CD14-positive monocyte (primary cell): ENCODE measurements at regions not wholly inside any gene's neighbourhood (a gene's known extent, or its start where the extent isn't known, plus 50 kb on each side); places are given as distances from the start of the nearest gene placed in this dataset.

Source experiments
- DNase-seq, 3 donors: peaks; one replicate each; pipeline ENCODE4 v3.0.0-alpha.2; 2011 to 2022
- H2AFZ ChIP-seq: 2 replicates; pipeline ENCODE4 v1.6.0; 2012; ENCODE audit warnings: mild to moderate bottlenecking, low read depth, low read length, inconsistent platforms; ENCODE audit not compliant: insufficient read depth, poor library complexity, severe bottlenecking
- H3K27ac ChIP-seq, 2 donors: 1 replicate in 1 of 2; 2 replicates in 1 of 2; pipeline ENCODE4 v1.5.1; 2012 to 2013; ENCODE audit warnings: low read length in 2 of 2, control low read depth in 1 of 2, inconsistent platforms in 1 of 2, low read depth in 1 of 2, mild to moderate bottlenecking in 1 of 2
- H3K27me3 ChIP-seq, 2 donors: one replicate each; pipeline versions ENCODE4 v1.6.0 to v1.6.1; 2011 to 2013; ENCODE audit warnings: low read length in 2 of 2; ENCODE audit not compliant: control insufficient read depth in 2 of 2, insufficient read depth in 2 of 2
- H3K36me3 ChIP-seq, 2 donors: replicated peaks in 1 of 2; 1 replicate in 1 of 2; 2 replicates in 1 of 2; pipeline versions ENCODE4 v1.5.1 to v1.6.1; 2012 to 2013; ENCODE audit warnings: low read length in 2 of 2, control low read depth in 1 of 2, inconsistent platforms in 1 of 2, mild to moderate bottlenecking in 1 of 2; ENCODE audit not compliant: insufficient read depth in 2 of 2, control insufficient read depth in 1 of 2
- H3K4me1 ChIP-seq, 2 donors: 1 replicate in 1 of 2; 2 replicates in 1 of 2; pipeline versions ENCODE4 v1.5.1 to v1.6.1; 2012 to 2013; ENCODE audit warnings: low read length in 2 of 2, control low read depth in 1 of 2, inconsistent platforms in 1 of 2, mild to moderate bottlenecking in 1 of 2, moderate library complexity in 1 of 2; ENCODE audit not compliant: insufficient read depth in 2 of 2, control insufficient read depth in 1 of 2
- H3K4me2 ChIP-seq: replicated peaks from 2 replicates; pipeline ENCODE3; 2012; ENCODE audit warnings: low read length, moderate library complexity, mild to moderate bottlenecking; ENCODE audit not compliant: poor library complexity, severe bottlenecking; ENCODE audit errors: extremely low read depth
- H3K4me3 ChIP-seq, 3 experiments: fragments of 200-600 bp in 1 of 3; sonication (generic) in 1 of 3; replicated peaks in 1 of 3; 1 replicate in 2 of 3; 2 replicates in 1 of 3; pipeline ENCODE4 v1.5.1; 2011 to 2013; ENCODE audit warnings: low read length in 3 of 3, mild to moderate bottlenecking in 3 of 3, control low read depth in 2 of 3, low read depth in 2 of 3, inconsistent platforms in 1 of 3, moderate library complexity in 1 of 3
- H3K79me2 ChIP-seq: 2 replicates; pipeline ENCODE4 v1.6.0; 2012; ENCODE audit warnings: mild to moderate bottlenecking, control low read depth, inconsistent platforms, low read length, moderate library complexity; ENCODE audit not compliant: insufficient read depth
- H3K9ac ChIP-seq: 2 replicates; pipeline ENCODE4 v1.6.0; 2017; ENCODE audit warnings: low read length, mild to moderate bottlenecking; ENCODE audit not compliant: insufficient read depth, poor library complexity, severe bottlenecking
- H3K9me3 ChIP-seq, 2 donors: replicated peaks in 1 of 2; 1 replicate in 1 of 2; 2 replicates in 1 of 2; pipeline versions ENCODE4 v1.5.1 to v1.6.1; 2012 to 2013; ENCODE audit warnings: low read length in 2 of 2, control low read depth in 1 of 2; ENCODE audit not compliant: control insufficient read depth in 1 of 2, insufficient read depth in 1 of 2
- H4K20me1 ChIP-seq: 2 replicates; pipeline ENCODE4 v1.6.0; 2012; ENCODE audit warnings: mild to moderate bottlenecking, low read length, control low read depth, moderate library complexity; ENCODE audit not compliant: insufficient read depth
- H3K27ac Mint-ChIP-seq, 7 donors: one replicate each; pipeline ENCODE4 v1.8.0; 2020; ENCODE audit warnings: mild to moderate bottlenecking in 7 of 7, mixed read lengths in 7 of 7, moderate library complexity in 6 of 7, inconsistent platforms in 2 of 7
- H3K27me3 Mint-ChIP-seq, 3 donors: one replicate each; pipeline ENCODE4 v1.8.0; 2021 to 2022; ENCODE audit warnings: low read depth in 3 of 3, mild to moderate bottlenecking in 3 of 3, mixed read lengths in 3 of 3, moderate library complexity in 3 of 3, inconsistent platforms in 1 of 3
- H3K36me3 Mint-ChIP-seq, 2 donors: one replicate each; pipeline ENCODE4 v1.8.0; 2020; ENCODE audit warnings: mixed read lengths in 2 of 2, inconsistent platforms in 1 of 2, mild to moderate bottlenecking in 1 of 2
- H3K4me1 Mint-ChIP-seq: one replicate; pipeline ENCODE4 v1.8.0; 2020; ENCODE audit warnings: mild to moderate bottlenecking, mixed read lengths
- H3K4me3 Mint-ChIP-seq, 2 donors: one replicate each; pipeline ENCODE4 v1.8.0; 2020; ENCODE audit warnings: mild to moderate bottlenecking in 2 of 2, mixed read lengths in 2 of 2, moderate library complexity in 1 of 2
- H3K9me3 Mint-ChIP-seq, 7 donors: one replicate each; pipeline ENCODE4 v1.8.0; 2020 to 2022; ENCODE audit warnings: mixed read lengths in 7 of 7, mild to moderate bottlenecking in 6 of 7, moderate library complexity in 6 of 7, inconsistent platforms in 2 of 7
- WGBS: methylation state at CpG from one replicate; pipeline ENCODE4 v1.1.5; 2013; ENCODE audit warnings: missing lambda C conversion rate; ENCODE audit not compliant: insufficient coverage; 5-methylcytosine and 5-hydroxymethylcytosine counted together
- intact Hi-C, 2 donors: fragments of 100-400 bp; cut with micrococcal nuclease; formaldehyde crosslinking; loops; one replicate each; pipeline versions ENCODE4 v1.15.0 to v1.15.1; 2023
- TF ChIP-seq, protein P1 (sequence below): fragments of 200-600 bp; IDR thresholded peaks from one replicate; pipeline ENCODE4 v1.8.0; 2022; ENCODE audit warnings: antibody characterized with exemption, mild to moderate bottlenecking

- H3K4me1 Mint-ChIP-seq, result no peaks in the 10 kb centered on the region
Measured at GRCh38 chr16:17776465-17776864, 305.7 kb upstream of the XYLT1 start.

GRCh38 chr16:17775061-17775460 lies 304.3 kb upstream of the XYLT1 start:
- Mint-ChIP-seq H3K9me3 (peaks cover 0 to 3% (median 0%) of the 10 kb centered on the region in 7 donors), H3K36me3 (no peaks in the 10 kb centered on the region), H3K27me3 (no peaks in the 10 kb centered on the region), H3K4me1 (no peaks in the 10 kb centered on the region), H3K4me3 (no peak overlapping the region), H3K27ac (no peak overlapping the region)
- no peak overlapping the region for H3K9ac ChIP-seq
- no peak overlapping the region for H3K4me2 ChIP-seq
- TF ChIP-seq, protein P1, sequence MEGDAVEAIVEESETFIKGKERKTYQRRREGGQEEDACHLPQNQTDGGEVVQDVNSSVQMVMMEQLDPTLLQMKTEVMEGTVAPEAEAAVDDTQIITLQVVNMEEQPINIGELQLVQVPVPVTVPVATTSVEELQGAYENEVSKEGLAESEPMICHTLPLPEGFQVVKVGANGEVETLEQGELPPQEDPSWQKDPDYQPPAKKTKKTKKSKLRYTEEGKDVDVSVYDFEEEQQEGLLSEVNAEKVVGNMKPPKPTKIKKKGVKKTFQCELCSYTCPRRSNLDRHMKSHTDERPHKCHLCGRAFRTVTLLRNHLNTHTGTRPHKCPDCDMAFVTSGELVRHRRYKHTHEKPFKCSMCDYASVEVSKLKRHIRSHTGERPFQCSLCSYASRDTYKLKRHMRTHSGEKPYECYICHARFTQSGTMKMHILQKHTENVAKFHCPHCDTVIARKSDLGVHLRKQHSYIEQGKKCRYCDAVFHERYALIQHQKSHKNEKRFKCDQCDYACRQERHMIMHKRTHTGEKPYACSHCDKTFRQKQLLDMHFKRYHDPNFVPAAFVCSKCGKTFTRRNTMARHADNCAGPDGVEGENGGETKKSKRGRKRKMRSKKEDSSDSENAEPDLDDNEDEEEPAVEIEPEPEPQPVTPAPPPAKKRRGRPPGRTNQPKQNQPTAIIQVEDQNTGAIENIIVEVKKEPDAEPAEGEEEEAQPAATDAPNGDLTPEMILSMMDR, result no peak
- no peak overlapping the region for H3K27ac ChIP-seq
- H3K9me3 ChIP-seq, result no peaks in the 10 kb centered on the region
- H4K20me1 ChIP-seq, result no peaks in the 10 kb centered on the region
- no peak overlapping the region for H3K4me3 ChIP-seq
- H3K36me3 ChIP-seq, result no peaks in the 10 kb centered on the region
- no peak overlapping the region for H2AFZ ChIP-seq
- no peaks in the 10 kb centered on the region for H3K79me2 ChIP-seq
- intact Hi-C loops, result no loop called here
- H3K4me1 ChIP-seq, result no peaks in the 10 kb centered on the region
- DNase-seq, result no peak
- WGBS, result 76% methylated on average over 4 of the region's 4 CpGs
- H3K27me3 ChIP-seq, result no peaks in the 10 kb centered on the region

More at GRCh38 chr16:17776465-17776864, 305.7 kb upstream of the XYLT1 start:
- Histone ChIP-seq H3K27ac (no peak overlapping the region), H3K79me2 (no peaks in the 10 kb centered on the region), H3K4me1 (no peaks in the 10 kb centered on the region), H3K36me3 (no peaks in the 10 kb centered on the region), H3K4me3 (no peak overlapping the region), H3K9ac (no peak overlapping the region), H4K20me1 (no peaks in the 10 kb centered on the region), H3K27me3 (no peaks in the 10 kb centered on the region), H2AFZ (no peak overlapping the region), H3K4me2 (no peak overlapping the region), H3K9me3 (no peaks in the 10 kb centered on the region)
- Mint-ChIP-seq H3K9me3 (peaks cover 0 to 3% (median 0%) of the 10 kb centered on the region in 7 donors), H3K36me3 (no peaks in the 10 kb centered on the region), H3K27me3 (no peaks in the 10 kb centered on the region), H3K27ac (no peak overlapping the region), H3K4me3 (no peak overlapping the region)
- WGBS, result 100% methylated on average over 1 of the region's 1 CpG
- TF ChIP-seq, protein P1, result no peak
- no peak for DNase-seq
- intact Hi-C loops, result no loop called here
